ENCODE measurements at regions not wholly inside any gene's neighbourhood (a gene's known extent, or its start where the extent isn't known, plus 50 kb on each side); places are given as distances from the start of the nearest gene placed in this dataset.

GRCh38 chr2:133773854-133774653, 205.8 kb upstream of the NCKAP5 start:
- no peak for DNase-seq

GRCh38 chr2:133774654-133775015, 206.4 kb upstream of the NCKAP5 start:
- DNase-seq, result no peak

- DNase-seq, result no peak
Observed at GRCh38 chr2:133776936-133777573, 208.8 kb upstream of the NCKAP5 start.

GRCh38 chr2:133777574-133777960, 209.3 kb upstream of the NCKAP5 start:
- DNase-seq, result no peak

- DNase-seq, result peak; percentile 18
Observed at GRCh38 chr2:133780099-133780996, 212.1 kb upstream of the NCKAP5 start.

- no peak for DNase-seq
Observed at GRCh38 chr2:133780997-133781513, 212.8 kb upstream of the NCKAP5 start.

GRCh38 chr2:133787207-133787606, 218.9 kb upstream of the NCKAP5 start:
- no peak for DNase-seq

GRCh38 chr2:133787651-133788050, 219.4 kb upstream of the NCKAP5 start:
- no peak for DNase-seq

GRCh38 chr2:133788386-133788785, 220.1 kb upstream of the NCKAP5 start:
- DNase-seq, result no peak

GRCh38 chr2:133789743-133790142, 221.5 kb upstream of the NCKAP5 start:
- DNase-seq, result no peak

- no peak for DNase-seq
Observed at GRCh38 chr2:133790711-133791110, 222.4 kb upstream of the NCKAP5 start.

- DNase-seq, result no peak
Observed at GRCh38 chr2:133791191-133791590, 222.9 kb upstream of the NCKAP5 start.

GRCh38 chr2:133792223-133792622, 224.0 kb upstream of the NCKAP5 start:
- DNase-seq, result no peak

- DNase-seq, result no peak
Observed at GRCh38 chr2:133794114-133794513, 225.9 kb upstream of the NCKAP5 start.

GRCh38 chr2:133801946-133802345, 233.7 kb upstream of the NCKAP5 start:
- DNase-seq, result no peak

GRCh38 chr2:133802409-133803039, 234.3 kb upstream of the NCKAP5 start:
- no peak for DNase-seq

- DNase-seq, result no peak
Observed at GRCh38 chr2:133806564-133806963, 238.3 kb upstream of the NCKAP5 start.

GRCh38 chr2:133809485-133809884, 241.2 kb upstream of the NCKAP5 start:
- DNase-seq, result no peak

- no peak for DNase-seq
Observed at GRCh38 chr2:133810559-133810958, 242.3 kb upstream of the NCKAP5 start.

GRCh38 chr2:133811409-133812125, 243.3 kb upstream of the NCKAP5 start:
- DNase-seq, result no peak

- DNase-seq, result no peak
Observed at GRCh38 chr2:133812826-133813617, 244.8 kb upstream of the NCKAP5 start.

Measured in NCI-H2081 treated with DMSO at 0.1 percent for 48 hours (cell line).